ENCODE measurements at regions not wholly inside any gene's neighbourhood (a gene's known extent, or its start where the extent isn't known, plus 50 kb on each side); places are given as distances from the start of the nearest gene placed in this dataset.

GRCh38 chr19:27734496-27735220 lies 1478.3 kb downstream of the UQCRFS1 start:
- TF ChIP-seq MYC (IDR thresholded peaks at IDR 0.05; ENCODE audit: low read depth, low read length), result no peak
- TF ChIP-seq, protein P1, sequence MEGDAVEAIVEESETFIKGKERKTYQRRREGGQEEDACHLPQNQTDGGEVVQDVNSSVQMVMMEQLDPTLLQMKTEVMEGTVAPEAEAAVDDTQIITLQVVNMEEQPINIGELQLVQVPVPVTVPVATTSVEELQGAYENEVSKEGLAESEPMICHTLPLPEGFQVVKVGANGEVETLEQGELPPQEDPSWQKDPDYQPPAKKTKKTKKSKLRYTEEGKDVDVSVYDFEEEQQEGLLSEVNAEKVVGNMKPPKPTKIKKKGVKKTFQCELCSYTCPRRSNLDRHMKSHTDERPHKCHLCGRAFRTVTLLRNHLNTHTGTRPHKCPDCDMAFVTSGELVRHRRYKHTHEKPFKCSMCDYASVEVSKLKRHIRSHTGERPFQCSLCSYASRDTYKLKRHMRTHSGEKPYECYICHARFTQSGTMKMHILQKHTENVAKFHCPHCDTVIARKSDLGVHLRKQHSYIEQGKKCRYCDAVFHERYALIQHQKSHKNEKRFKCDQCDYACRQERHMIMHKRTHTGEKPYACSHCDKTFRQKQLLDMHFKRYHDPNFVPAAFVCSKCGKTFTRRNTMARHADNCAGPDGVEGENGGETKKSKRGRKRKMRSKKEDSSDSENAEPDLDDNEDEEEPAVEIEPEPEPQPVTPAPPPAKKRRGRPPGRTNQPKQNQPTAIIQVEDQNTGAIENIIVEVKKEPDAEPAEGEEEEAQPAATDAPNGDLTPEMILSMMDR (IDR thresholded peaks at IDR 0.05; ENCODE audit: low read depth, low read length), result no peak
- no peak for TF ChIP-seq POLR2A (IDR thresholded peaks at IDR 0.05; ENCODE audit: extremely low read depth, insufficient read length)
- no peak for TF ChIP-seq MAX (IDR thresholded peaks at IDR 0.05; ENCODE audit: low read depth, low read length)
- DNase-seq (ENCODE audit: low read depth), result no peak

DNA sequence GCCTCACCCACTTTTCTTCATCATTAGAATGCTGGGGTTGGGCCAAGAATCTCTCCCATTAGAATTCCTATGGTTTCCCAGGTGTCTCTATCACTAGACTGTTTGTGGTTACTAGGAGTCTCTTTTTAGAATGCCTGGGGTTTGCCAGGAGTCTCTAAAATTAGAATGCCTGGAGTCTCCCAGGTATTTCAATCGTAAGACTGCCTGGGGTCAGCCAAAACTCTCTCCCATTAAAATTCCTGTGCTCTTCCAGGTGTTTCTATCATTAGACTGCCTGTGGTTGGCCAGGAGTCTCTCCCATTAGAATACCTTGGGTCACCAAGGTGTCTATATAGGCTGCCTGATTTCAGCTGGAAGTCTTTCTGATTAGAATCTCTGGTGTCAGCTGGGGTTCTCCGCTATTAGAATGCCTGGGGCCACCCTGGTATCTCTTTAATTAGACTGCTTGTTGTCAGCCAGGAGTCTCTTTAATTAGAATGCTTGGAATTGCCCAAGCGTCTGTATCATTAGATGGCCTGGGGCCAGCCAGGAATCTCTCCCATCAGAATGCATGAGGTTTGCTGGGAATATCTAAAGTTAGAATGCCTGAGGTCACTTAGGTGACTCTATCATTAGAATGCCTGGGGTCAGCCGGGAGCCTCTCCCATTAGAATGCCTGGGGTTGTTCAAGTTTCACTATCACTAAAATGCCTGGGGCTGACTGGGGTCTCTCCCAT lies 1479.2 kb downstream of the UQCRFS1 start:
- DNase-seq (ENCODE audit: low read depth), result no peak
- H3K4me3 ChIP-seq (ENCODE audit: low read depth, low read length), result no peak overlapping the region
- TF ChIP-seq, protein P1 (IDR thresholded peaks at IDR 0.05; ENCODE audit: low read depth, low read length), result no peak
- TF ChIP-seq POLR2A (IDR thresholded peaks at IDR 0.05; ENCODE audit: extremely low read depth, insufficient read length) (no peak), MYC (IDR thresholded peaks at IDR 0.05; ENCODE audit: low read depth, low read length) (no peak), MAX (IDR thresholded peaks at IDR 0.05; ENCODE audit: low read depth, low read length) (no peak)

More at GRCh38 chr19:27734496-27735220, 1478.3 kb downstream of the UQCRFS1 start:
- no peak overlapping the region for H3K4me3 ChIP-seq (ENCODE audit: low read depth, low read length)

- DNase-seq (ENCODE audit: low read depth), result no peak
- H3K4me3 ChIP-seq (ENCODE audit: low read depth, low read length), result no peak overlapping the region
- TF ChIP-seq MAX (IDR thresholded peaks at IDR 0.05; ENCODE audit: low read depth, low read length), result no peak
- TF ChIP-seq, protein P1 (IDR thresholded peaks at IDR 0.05; ENCODE audit: low read depth, low read length), result no peak
- no peak for TF ChIP-seq POLR2A (IDR thresholded peaks at IDR 0.05; ENCODE audit: extremely low read depth, insufficient read length)
- TF ChIP-seq MYC (IDR thresholded peaks at IDR 0.05; ENCODE audit: low read depth, low read length), result no peak
Measured at GRCh38 chr19:27729332-27729731, 1483.6 kb downstream of the UQCRFS1 start.

DNA sequence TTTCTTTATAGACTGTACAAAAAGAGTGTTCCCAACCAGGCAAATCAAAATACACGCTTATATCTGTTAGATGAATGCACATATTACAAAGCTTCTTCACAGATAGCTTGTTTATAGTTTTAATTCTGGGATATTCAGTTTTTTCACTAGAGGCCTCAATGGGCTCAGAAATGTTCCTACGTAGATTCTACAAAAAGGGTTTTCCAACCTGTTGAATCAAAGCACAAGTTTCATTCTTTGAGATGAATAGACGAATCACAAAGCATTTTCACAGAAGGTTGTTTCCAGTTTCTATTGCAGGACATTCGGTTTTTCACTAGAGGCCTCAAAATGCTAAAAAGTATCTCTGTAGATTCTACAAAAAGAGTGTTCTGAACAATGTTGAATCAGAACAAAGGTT lies 1490.3 kb downstream of the UQCRFS1 start:
- no peak for DNase-seq (ENCODE audit: low read depth)
- no peak overlapping the region for H3K4me3 ChIP-seq (ENCODE audit: low read depth, low read length)
- TF ChIP-seq POLR2A (IDR thresholded peaks at IDR 0.05; ENCODE audit: extremely low read depth, insufficient read length) (no peak), MAX (IDR thresholded peaks at IDR 0.05; ENCODE audit: low read depth, low read length) (no peak), MYC (IDR thresholded peaks at IDR 0.05; ENCODE audit: low read depth, low read length) (no peak)
- TF ChIP-seq, protein P1 (IDR thresholded peaks at IDR 0.05; ENCODE audit: low read depth, low read length), result no peak

GRCh38 chr19:27720155-27720554 lies 1492.8 kb downstream of the UQCRFS1 start:
- H3K4me3 ChIP-seq (ENCODE audit: low read depth, low read length), result no peak overlapping the region
- TF ChIP-seq MAX (IDR thresholded peaks at IDR 0.05; ENCODE audit: low read depth, low read length) (no peak), POLR2A (IDR thresholded peaks at IDR 0.05; ENCODE audit: extremely low read depth, insufficient read length) (no peak), MYC (IDR thresholded peaks at IDR 0.05; ENCODE audit: low read depth, low read length) (no peak)
- TF ChIP-seq, protein P1 (IDR thresholded peaks at IDR 0.05; ENCODE audit: low read depth, low read length), result no peak
- no peak for DNase-seq (ENCODE audit: low read depth)
